Activated naive CD4-positive, alpha-beta T cell treated with anti-CD3 and anti-CD28 coated beads, Interleukin-2, amount 50 U/mL, for 24 hours (primary cell): ENCODE measurements at regions not wholly inside any gene's neighbourhood (a gene's known extent, or its start where the extent isn't known, plus 50 kb on each side); places are given as distances from the start of the nearest gene placed in this dataset.
"Not testable (repeated sequence)": the region's sequence is repeated elsewhere in the genome, so short reads cannot be mapped to it uniquely, and the experiment has no call there.

Source experiments
- H3K27ac Mint-ChIP-seq: one replicate; pipeline ENCODE4 v1.8.0; 2021; ENCODE audit warnings: mild to moderate bottlenecking, mixed read lengths
- H3K27me3 Mint-ChIP-seq: one replicate; pipeline ENCODE4 v1.8.0; 2021; ENCODE audit warnings: mixed read lengths
- H3K36me3 Mint-ChIP-seq: one replicate; pipeline ENCODE4 v1.8.0; 2021; ENCODE audit warnings: mixed read lengths
- H3K4me1 Mint-ChIP-seq: one replicate; pipeline ENCODE4 v1.8.0; 2021; ENCODE audit warnings: mixed read lengths
- H3K4me3 Mint-ChIP-seq: one replicate; pipeline ENCODE4 v1.8.0; 2021; ENCODE audit warnings: mild to moderate bottlenecking, mixed read lengths
- H3K9me3 Mint-ChIP-seq: one replicate; pipeline ENCODE4 v1.8.0; 2021; ENCODE audit warnings: mixed read lengths

DNA sequence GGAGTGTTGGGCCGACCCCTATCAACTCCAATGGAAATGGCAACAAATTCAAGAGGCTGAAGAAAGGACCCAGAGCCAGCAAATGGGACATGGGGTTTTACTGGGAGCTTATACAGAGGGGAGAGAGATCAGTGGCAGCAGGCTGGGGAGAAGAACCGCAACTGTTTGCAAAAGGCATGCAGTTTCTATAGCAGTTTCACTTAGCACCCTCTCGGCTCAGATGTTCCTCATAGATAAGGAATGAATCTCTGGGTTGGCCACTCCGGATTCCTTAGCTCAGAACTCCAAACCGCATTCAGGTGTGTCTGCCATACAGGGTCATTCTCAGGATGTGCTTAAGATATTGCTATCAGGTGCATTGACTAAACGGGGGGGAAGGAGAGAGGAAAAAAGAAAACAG, 71.1 kb upstream of the RPL38 start:
- no peaks in the 10 kb centered on the region for H3K4me1 Mint-ChIP-seq
- no peak overlapping the region for H3K4me3 Mint-ChIP-seq
- no peaks in the 10 kb centered on the region for H3K9me3 Mint-ChIP-seq
- H3K36me3 Mint-ChIP-seq, result peaks cover 2% of the 10 kb centered on the region
- H3K27me3 Mint-ChIP-seq, result peaks cover 24% of the 10 kb centered on the region
- H3K27ac Mint-ChIP-seq, result no peak overlapping the region

DNA sequence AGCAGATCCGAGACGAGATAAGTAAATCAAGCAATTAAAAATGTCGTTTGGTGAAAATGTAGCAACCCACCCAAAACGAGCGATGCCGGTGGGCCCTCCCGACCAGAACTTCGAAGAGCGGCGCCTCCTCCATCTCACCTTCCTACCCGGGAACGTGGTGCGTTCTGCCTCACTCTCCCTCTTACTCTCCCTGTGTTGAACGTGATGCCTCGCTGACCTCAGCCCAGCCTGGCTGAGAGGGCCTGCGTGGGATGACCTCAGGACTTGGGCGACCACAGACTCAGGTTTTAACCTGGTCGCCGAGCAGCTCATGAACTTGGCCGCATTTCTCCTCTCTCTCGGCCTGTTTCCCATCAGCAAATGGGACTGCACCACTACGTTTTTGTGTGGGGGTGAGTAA, 69.7 kb upstream of the RPL38 start:
- Mint-ChIP-seq H3K27ac (no peak overlapping the region), H3K4me1 (no peaks in the 10 kb centered on the region), H3K36me3 (peaks cover 2% of the 10 kb centered on the region), H3K4me3 (no peak overlapping the region), H3K9me3 (no peaks in the 10 kb centered on the region), H3K27me3 (peaks cover 23% of the 10 kb centered on the region)

DNA sequence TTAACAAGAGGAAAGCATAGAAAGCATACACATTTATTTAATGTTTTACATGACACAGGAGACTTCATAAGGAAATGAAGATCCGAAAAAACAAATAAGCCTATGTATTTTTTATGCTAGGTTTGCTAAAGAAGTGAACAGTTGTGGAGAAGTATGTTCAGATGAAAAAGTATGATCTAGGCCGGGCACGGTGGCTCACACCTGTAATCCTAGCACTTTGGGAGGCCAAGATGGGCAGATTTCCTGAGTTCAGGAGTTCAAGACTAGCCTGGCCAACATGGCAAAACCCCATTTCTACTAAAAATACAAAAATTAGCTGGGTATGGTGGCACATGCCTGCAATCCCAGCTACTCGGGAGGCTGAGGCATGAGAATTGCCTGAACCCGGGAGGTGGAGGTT, 69.2 kb upstream of the RPL38 start:
- H3K9me3 Mint-ChIP-seq, H3K36me3 Mint-ChIP-seq, H3K4me1 Mint-ChIP-seq, H3K4me3 Mint-ChIP-seq, H3K27ac Mint-ChIP-seq: not testable (repeated sequence)
- peaks cover 26% of the 10 kb centered on the region for H3K27me3 Mint-ChIP-seq

DNA sequence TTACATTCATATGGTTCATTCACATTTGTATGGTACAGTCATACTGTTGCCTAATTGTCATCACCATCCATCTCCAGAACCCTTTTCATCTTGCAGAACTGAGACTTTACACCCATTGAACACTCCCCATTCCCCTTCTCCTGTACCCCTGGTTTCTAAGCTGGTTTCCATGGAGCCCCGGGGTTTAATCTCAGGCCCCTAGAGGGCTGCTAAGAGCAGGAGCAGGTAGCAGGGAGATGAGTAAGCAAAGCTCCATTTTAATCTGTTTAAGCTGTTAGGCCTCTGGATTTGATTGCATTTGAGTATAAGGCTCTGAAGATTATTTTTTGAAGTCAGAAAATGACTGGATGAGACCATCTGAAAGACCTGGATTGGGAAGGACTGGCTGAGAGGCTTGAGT, 68.5 kb upstream of the RPL38 start:
- Mint-ChIP-seq H3K27me3 (peaks cover 26% of the 10 kb centered on the region), H3K4me1 (no peaks in the 10 kb centered on the region), H3K36me3 (peaks cover 2% of the 10 kb centered on the region)

DNA sequence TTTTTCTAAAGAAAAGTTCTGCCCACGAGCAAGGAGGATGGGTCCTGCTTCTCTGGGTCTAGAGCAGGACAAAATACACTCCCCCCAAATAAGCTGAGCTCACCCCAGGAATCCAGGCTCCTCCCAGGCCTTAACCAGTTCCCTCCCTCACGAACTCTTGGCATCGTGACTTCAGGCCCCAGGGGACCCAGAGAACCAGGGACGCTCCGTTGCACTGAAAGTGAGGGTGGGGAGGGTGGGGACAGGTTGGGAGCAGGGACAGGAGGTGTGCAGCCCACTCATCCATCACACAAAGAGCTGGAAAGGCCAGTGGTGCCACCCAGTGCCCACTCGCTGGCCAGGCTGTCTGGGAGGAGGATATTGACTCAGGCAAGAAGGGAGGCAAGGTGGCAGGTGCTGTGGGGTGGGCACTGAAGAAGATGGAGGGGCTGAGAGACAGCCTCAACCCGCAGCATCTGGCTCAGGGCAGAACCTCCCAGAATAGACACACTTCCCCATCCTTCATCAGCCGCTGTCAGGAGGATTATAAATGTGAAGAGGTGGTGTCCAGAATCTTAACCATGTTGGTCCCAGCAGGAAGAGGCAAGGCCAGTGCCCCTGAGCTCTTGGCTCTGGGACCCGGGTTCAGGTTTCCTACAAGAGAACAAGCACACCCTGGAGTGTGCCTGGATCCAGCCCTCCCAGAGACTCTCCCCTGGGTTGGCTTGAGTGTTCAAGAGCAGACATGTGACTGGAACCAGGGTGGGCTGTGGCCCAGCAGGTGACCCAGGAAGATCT, 67.9 kb upstream of the RPL38 start:
- Mint-ChIP-seq H3K9me3 (peaks cover 13% of the 10 kb centered on the region), H3K4me3 (no peak overlapping the region), H3K4me1 (no peaks in the 10 kb centered on the region), H3K36me3 (peaks cover 2% of the 10 kb centered on the region), H3K27ac (no peak overlapping the region), H3K27me3 (peaks cover 26% of the 10 kb centered on the region)

More for the DNA sequence above, 68.5 kb upstream of the RPL38 start:
- Mint-ChIP-seq H3K4me3 (no peak overlapping the region), H3K27ac (no peak overlapping the region), H3K9me3 (peaks cover 7% of the 10 kb centered on the region)

DNA sequence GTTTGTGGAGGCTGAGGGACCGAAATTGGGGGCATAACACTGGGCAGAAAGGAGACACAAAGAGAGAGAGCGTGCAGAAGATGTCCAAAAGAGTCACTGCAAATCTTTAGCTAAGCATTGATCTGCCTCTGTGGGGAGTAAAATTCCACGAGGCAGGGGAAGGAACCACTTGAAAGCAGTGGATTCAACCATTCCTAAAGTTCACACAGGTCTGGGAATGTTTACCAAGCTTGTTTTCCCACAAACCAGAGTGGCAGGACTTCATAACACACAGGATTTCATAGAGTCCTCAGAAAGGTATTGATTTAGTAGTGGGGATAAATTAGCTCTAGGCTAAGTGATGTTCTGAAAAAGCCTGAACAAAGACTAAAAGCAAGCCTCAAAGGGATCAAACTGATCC, 66.1 kb upstream of the RPL38 start:
- Mint-ChIP-seq H3K4me1 (no peaks in the 10 kb centered on the region), H3K4me3 (no peak overlapping the region), H3K9me3 (peaks cover 23% of the 10 kb centered on the region), H3K27me3 (peaks cover 20% of the 10 kb centered on the region), H3K36me3 (peaks cover 2% of the 10 kb centered on the region), H3K27ac (no peak overlapping the region)

DNA sequence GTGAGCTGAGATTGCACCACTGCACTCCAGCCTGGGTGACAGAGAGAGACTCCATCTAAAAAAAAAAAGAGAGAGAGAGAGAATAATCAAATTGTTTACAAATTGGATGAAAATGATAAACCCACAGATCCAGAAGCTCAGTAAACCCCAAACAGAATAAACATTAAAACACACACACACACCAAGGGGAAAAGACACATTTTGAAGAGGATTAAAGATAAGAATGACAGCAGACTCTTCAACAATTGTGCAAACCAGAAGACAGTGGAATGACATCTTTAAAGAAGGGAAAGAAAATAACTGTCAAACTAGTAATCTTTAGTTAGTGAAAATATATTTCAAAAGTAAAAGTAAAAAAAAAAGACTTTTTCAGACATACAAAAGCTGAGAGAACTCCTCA, 64.4 kb upstream of the RPL38 start:
- no peaks in the 10 kb centered on the region for H3K4me1 Mint-ChIP-seq
- peaks cover 3% of the 10 kb centered on the region for H3K36me3 Mint-ChIP-seq
- no peak overlapping the region for H3K27ac Mint-ChIP-seq
- H3K9me3 Mint-ChIP-seq, result peaks cover 27% of the 10 kb centered on the region
- H3K4me3 Mint-ChIP-seq, result no peak overlapping the region
- H3K27me3 Mint-ChIP-seq, result peaks cover 14% of the 10 kb centered on the region

DNA sequence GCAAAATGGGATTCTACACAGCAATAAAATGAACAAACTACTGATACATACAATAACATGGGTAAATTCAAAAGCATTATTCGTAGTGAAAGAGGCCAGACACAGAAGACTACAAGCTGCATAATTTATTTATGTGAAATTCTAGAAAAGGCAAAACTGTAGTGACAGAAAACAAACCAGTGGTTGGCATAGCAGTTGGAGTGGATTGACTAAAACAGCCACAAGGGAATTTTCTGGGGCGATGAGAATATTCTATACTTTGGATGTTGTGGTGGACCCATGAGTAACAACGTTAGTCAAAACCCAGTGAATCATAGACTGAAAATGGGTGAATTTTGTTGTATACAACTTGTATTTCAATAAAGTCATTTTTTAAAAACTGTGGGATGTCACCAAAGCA, 63.2 kb upstream of the RPL38 start:
- Mint-ChIP-seq H3K27ac (no peak overlapping the region), H3K4me1 (no peaks in the 10 kb centered on the region), H3K9me3 (peaks cover 27% of the 10 kb centered on the region), H3K4me3 (no peak overlapping the region), H3K27me3 (peaks cover 9% of the 10 kb centered on the region), H3K36me3 (peaks cover 3% of the 10 kb centered on the region)

DNA sequence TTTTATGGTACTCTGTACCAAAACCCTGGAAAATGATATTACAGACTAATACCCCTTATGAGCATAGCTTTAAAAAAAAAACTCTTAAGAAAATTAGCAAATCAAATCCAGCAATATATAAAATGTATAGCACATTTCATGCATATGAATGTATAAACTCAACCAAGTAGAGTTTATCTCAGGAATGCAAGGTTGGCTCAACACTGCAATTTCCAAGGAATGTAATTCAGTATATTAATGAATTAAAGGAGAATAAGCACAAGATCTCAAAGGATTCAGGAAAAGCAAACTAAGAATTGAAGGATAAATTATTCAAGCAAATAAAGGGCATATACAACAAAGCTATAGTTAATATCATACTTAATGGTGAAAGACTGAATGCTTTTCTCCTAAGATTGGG, 61.9 kb upstream of the RPL38 start:
- no peak overlapping the region for H3K27ac Mint-ChIP-seq
- no peak overlapping the region for H3K4me3 Mint-ChIP-seq
- peaks cover 12% of the 10 kb centered on the region for H3K27me3 Mint-ChIP-seq
- H3K36me3 Mint-ChIP-seq, result peaks cover 3% of the 10 kb centered on the region
- H3K9me3 Mint-ChIP-seq, result peaks cover 27% of the 10 kb centered on the region
- no peaks in the 10 kb centered on the region for H3K4me1 Mint-ChIP-seq

DNA sequence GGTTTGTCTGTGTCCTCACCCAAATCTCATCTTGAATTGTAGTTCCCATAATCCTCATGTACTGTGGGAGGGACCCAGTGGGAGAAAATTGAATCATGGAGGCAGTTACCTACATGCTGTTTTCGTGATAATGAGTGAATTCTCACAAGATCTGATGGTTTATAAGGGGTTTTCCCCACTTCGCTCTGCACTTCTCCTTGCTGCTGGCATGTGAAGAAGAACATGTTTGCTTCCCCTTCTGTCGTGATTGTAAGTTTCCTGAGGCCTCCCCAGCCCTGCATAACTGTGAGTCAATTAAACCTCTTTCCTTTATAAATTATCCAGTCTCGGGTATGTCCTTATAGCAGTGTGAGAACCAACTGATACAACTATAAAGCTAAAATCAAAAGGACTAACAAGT, 60.2 kb upstream of the RPL38 start:
- not testable (repeated sequence) for H3K27ac Mint-ChIP-seq, H3K4me1 Mint-ChIP-seq, H3K36me3 Mint-ChIP-seq, H3K4me3 Mint-ChIP-seq
- Mint-ChIP-seq H3K9me3 (peaks cover 27% of the 10 kb centered on the region), H3K27me3 (peaks cover 15% of the 10 kb centered on the region)

DNA sequence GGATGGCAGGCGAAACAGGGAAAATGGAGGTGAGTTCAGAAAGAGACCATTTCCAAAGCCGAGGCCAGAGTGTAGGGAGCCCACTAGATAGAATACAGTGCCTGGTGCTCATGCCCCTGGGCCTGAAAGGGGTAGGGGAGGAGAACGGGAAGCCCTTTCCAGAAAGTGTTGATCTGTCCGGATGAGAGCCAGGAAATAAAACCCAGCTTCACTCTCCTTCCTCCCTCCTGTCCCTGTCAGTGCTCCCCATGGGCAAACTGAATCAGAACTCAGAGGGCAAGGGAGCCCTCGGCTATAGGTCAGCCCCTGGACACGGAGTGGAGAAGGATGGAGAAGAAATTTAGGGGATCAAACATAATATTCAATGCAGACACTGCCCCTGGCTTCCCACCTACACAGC, 57.7 kb upstream of the RPL38 start:
- H3K27me3 Mint-ChIP-seq, result peaks cover 20% of the 10 kb centered on the region
- no peak overlapping the region for H3K27ac Mint-ChIP-seq
- H3K4me1 Mint-ChIP-seq, result no peaks in the 10 kb centered on the region
- H3K36me3 Mint-ChIP-seq, result peaks cover 2% of the 10 kb centered on the region
- H3K9me3 Mint-ChIP-seq, result peaks cover 12% of the 10 kb centered on the region
- no peak overlapping the region for H3K4me3 Mint-ChIP-seq

DNA sequence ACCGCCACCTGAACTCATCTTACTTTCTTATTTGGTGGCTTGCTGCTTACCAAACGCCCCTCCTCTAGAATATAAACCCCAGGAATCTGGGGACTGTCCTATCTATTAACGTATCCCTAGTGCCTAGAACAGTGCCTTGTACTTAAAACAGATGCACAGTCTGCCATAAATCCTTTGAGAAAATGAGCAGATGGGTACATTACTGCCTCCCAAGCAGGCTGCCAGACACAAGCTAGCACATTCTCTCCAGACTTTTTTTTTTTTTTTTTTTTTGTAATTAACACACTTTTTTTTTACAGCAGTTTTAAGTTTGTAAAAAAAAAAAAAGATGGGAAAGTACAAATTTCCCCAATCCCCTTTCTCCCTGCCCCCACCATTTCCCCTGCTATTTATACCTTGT, 57.3 kb upstream of the RPL38 start:
- Mint-ChIP-seq H3K27me3 (peaks cover 21% of the 10 kb centered on the region), H3K4me1 (no peaks in the 10 kb centered on the region), H3K27ac (no peak overlapping the region), H3K36me3 (peaks cover 2% of the 10 kb centered on the region), H3K4me3 (no peak overlapping the region), H3K9me3 (peaks cover 12% of the 10 kb centered on the region)

DNA sequence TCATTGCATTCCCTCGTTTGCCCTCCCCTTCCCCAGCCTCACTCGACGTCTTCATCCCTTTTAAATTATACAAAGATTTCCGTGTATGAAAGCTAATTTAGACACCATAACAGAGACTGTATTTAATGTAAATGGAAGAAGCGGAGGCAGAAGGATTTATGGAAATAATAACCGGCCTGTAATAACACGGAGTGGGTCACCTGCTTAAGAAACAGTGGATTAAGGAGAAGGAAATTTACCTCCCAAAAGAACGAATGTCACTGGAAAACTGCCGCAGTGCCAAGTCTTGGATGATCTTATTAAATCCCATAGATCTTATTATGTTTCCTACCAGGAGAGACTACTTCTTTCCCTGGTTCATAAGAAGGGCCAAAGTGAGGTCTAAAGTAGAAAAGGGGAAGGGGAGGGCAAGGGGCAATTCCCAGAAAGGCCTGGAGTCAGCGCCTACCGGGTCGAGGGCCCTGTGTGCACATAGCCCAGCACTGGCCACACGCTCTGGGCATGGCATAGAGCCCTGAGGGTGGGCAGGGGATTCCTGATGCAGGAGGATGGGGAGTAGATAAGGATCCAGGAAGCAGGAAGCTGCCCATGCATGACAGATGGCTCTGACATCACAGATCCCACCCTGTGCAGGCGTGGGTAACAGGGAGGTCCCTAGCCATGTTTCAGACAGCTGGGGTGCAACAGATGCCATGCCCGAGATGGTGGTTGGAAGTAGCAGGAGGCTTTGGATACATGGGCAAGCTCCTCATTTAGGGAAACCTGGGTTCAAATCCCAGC, 56.2 kb upstream of the RPL38 start:
- Mint-ChIP-seq H3K27me3 (peaks cover 24% of the 10 kb centered on the region), H3K27ac (no peak overlapping the region)

DNA sequence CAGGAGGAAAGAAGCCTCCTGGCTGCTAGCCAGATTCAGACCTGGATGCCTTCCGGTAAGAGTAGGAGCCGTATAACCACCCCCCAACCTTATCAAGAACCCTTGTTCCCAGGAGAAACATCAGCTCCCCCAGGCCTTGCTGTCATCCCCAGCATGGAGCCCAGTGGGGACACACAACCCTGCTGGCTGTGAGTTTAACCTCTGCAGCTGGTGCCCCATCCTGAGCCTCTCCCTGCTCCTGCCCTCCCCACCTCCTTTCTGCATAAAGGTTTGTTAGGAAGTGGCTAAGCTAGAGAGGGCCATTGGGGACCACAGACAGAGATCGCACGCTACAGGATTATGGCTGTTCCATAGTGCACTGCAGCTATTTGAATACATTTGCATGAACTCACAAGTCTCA, 55.5 kb upstream of the RPL38 start:
- H3K9me3 Mint-ChIP-seq, result no peaks in the 10 kb centered on the region
- H3K4me1 Mint-ChIP-seq, result no peaks in the 10 kb centered on the region
- peaks cover 24% of the 10 kb centered on the region for H3K27me3 Mint-ChIP-seq

More for the DNA sequence above, 56.2 kb upstream of the RPL38 start:
- H3K36me3 Mint-ChIP-seq, result peaks cover 2% of the 10 kb centered on the region
- H3K4me1 Mint-ChIP-seq, result no peaks in the 10 kb centered on the region
- no peak overlapping the region for H3K4me3 Mint-ChIP-seq
- H3K9me3 Mint-ChIP-seq, result peaks cover 6% of the 10 kb centered on the region

DNA sequence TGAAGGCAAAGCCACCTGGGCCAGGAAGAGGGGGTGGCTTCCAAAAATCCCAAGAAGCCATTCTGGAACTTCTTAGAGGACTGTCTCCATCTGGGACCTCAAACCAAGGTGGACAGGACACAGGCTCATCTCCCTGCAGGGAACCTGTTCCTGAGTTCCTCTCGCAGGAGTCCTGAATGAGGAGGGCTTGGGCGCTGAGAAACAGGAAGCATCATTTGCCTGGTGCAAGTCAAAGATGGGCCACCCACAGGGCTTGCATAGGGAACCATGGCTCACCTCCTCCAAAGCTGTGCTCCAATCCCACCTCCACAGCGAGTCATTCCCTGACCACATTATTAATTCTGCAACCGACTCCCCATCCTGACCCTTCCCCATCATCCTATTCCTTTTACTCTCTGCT, 55.0 kb upstream of the RPL38 start:
- H3K36me3 Mint-ChIP-seq, result peaks cover 2% of the 10 kb centered on the region
- H3K27ac Mint-ChIP-seq, result no peak overlapping the region
- H3K9me3 Mint-ChIP-seq, result no peaks in the 10 kb centered on the region
- no peaks in the 10 kb centered on the region for H3K4me1 Mint-ChIP-seq
- H3K27me3 Mint-ChIP-seq, result peaks cover 24% of the 10 kb centered on the region
- H3K4me3 Mint-ChIP-seq, result no peak overlapping the region

More for the DNA sequence above, 55.5 kb upstream of the RPL38 start:
- no peak overlapping the region for H3K4me3 Mint-ChIP-seq
- H3K27ac Mint-ChIP-seq, result no peak overlapping the region
- H3K36me3 Mint-ChIP-seq, result peaks cover 2% of the 10 kb centered on the region

DNA sequence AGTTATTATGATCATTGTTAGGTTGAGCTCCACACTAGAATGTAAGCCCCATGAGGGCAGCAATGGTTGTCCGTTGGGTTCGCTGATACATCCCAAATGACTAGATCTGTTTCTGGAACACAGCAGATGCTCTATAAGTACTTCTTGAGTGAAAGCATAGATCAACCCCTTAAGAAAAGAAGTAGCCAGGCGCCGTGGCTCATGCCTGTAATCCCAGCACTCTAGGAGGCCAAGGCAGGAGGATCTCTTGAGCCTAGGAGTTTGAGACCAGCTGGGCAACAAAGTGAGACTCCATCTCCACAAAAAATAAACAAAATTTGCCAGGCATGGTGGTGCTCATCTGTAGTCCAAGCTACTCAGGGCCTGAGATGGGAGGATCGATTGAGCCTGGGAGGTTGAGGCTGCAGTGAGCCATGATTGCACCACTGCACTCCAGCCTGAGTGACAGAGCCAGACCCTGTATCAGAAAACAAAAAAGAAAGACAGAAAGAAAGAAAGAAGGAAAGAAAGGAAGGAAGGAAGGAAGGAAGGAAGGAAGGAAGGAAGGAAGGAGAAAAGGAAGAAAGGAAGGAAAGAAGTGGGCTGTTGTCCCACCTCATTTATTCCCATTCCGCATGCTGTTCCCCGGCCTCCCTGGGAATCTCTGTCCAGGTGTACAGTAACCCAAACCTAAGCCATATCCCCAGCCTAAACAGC, 54.4 kb upstream of the RPL38 start:
- peaks cover under 1% of the 10 kb centered on the region for H3K36me3 Mint-ChIP-seq
- H3K4me1 Mint-ChIP-seq, result no peaks in the 10 kb centered on the region
- H3K27ac Mint-ChIP-seq, result no peak overlapping the region
- no peak overlapping the region for H3K4me3 Mint-ChIP-seq
- peaks cover 24% of the 10 kb centered on the region for H3K27me3 Mint-ChIP-seq
- H3K9me3 Mint-ChIP-seq, result no peaks in the 10 kb centered on the region
